Kidney (tissue), 13 donors: ENCODE measurements at regions not wholly inside any gene's neighbourhood (a gene's known extent, or its start where the extent isn't known, plus 50 kb on each side); places are given as distances from the start of the nearest gene placed in this dataset.

ENCODE experiments used
- DNase-seq, 5 donors: peaks; one replicate each; pipeline ENCODE4 v3.0.0-alpha.2; 2013 to 2020
- FAIRE-seq: peaks from 2 replicates; lab custom pipeline; 2012; peaks lifted over from hg19 to GRCh38; lab: Jason Lieb, UNC
- H3K27ac ChIP-seq, 2 donors: one replicate each; pipeline ENCODE4 v1.7.0; 2013; ENCODE audit warnings: low read depth in 2 of 2, low read length in 2 of 2, inconsistent platforms in 1 of 2
- H3K27me3 ChIP-seq: one replicate; pipeline ENCODE4 v1.7.1; 2013; ENCODE audit warnings: low read length, inconsistent platforms; ENCODE audit not compliant: control insufficient read depth, insufficient read depth
- H3K36me3 ChIP-seq, 3 donors: one replicate each; pipeline versions ENCODE4 v1.7.0 to v1.7.1; 2013; ENCODE audit warnings: low read length in 3 of 3, control low read depth in 1 of 3, inconsistent platforms in 1 of 3; ENCODE audit not compliant: insufficient read depth in 3 of 3, control insufficient read depth in 2 of 3
- H3K4me1 ChIP-seq, 3 donors: one replicate each; pipeline versions ENCODE4 v1.7.0 to v1.7.1; 2013; ENCODE audit warnings: low read length in 3 of 3, inconsistent platforms in 1 of 3, low read depth in 1 of 3; ENCODE audit not compliant: control insufficient read depth in 2 of 3, insufficient read depth in 2 of 3
- H3K4me3 ChIP-seq, 3 donors: one replicate each; pipeline versions ENCODE4 v1.7.0 to v1.8.1; 2013; ENCODE audit warnings: low read length in 3 of 3, control low read depth in 1 of 3, inconsistent platforms in 1 of 3
- H3K9ac ChIP-seq, 3 donors: one replicate each; pipeline versions ENCODE4 v1.7.0 to v1.7.1; 2013; ENCODE audit warnings: low read length in 3 of 3, control low read depth in 1 of 3, inconsistent platforms in 1 of 3
- H3K9me3 ChIP-seq, 3 donors: one replicate each; pipeline versions ENCODE4 v1.7.0 to v1.7.1; 2013; ENCODE audit warnings: low read length in 3 of 3, control low read depth in 1 of 3, inconsistent platforms in 1 of 3; ENCODE audit not compliant: control insufficient read depth in 2 of 3, insufficient read depth in 1 of 3
- intact Hi-C: fragments of 100-400 bp; cut with DNase I; formaldehyde crosslinking; loops from one replicate; pipeline ENCODE4 v1.11.1; 2022
- TF ChIP-seq, protein P1 (sequence below): IDR thresholded peaks from 3 replicates; pipeline ENCODE4 v1.5.1; 2012; ENCODE audit warnings: mild to moderate bottlenecking, moderate library complexity, borderline replicate concordance; ENCODE audit not compliant: insufficient read depth; ENCODE audit errors: extremely low read depth
- donor health status: control.
- donor health status: control.
- donor health status: control.
- donor health status: control.
- donor health status: control.
- donor health status: DM: yes; HTN: yes; CAD: no.
- donor health status: Normal renal cell carcinoma (clear cell type).

DNA sequence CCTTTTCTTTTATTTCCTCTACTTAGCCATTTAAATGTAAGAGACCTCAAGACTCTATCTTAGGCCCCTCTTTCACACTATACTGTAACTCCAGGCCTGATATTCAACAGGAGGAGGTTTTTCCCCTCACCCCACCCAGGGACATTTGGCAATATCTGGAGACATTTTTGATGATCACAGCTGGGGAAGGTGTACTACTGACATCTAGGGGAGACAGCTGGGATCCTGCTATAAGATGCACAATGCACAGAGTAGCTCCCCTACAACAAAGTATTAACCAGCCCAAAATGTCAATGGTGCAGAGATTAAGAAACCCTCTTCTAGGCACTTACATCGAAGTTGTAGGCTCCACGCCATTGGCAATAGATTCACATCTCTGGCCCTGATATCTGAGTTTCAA lies 517.5 kb upstream of the UBE2E2 start:
- FAIRE-seq: no peak
- TF ChIP-seq, protein P1, sequence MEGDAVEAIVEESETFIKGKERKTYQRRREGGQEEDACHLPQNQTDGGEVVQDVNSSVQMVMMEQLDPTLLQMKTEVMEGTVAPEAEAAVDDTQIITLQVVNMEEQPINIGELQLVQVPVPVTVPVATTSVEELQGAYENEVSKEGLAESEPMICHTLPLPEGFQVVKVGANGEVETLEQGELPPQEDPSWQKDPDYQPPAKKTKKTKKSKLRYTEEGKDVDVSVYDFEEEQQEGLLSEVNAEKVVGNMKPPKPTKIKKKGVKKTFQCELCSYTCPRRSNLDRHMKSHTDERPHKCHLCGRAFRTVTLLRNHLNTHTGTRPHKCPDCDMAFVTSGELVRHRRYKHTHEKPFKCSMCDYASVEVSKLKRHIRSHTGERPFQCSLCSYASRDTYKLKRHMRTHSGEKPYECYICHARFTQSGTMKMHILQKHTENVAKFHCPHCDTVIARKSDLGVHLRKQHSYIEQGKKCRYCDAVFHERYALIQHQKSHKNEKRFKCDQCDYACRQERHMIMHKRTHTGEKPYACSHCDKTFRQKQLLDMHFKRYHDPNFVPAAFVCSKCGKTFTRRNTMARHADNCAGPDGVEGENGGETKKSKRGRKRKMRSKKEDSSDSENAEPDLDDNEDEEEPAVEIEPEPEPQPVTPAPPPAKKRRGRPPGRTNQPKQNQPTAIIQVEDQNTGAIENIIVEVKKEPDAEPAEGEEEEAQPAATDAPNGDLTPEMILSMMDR: no peak

DNA sequence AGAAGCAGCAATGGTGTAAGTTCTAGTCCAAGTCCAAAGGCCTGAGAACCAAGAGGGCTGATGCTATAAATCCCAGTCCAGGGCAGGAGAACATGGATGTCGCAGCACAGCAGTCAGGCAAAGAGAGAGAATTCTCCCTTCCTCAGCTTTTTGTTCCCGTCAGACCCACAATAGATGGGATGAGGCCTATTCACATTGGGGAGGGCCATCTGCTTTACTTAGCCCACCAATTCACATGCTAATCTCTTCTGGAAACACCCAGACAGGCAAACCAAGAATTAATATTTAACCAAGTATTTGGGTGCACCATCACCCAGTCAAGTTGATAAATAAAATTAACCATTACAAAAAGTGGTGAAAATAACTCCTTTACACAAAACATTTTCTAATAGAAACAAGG lies 511.7 kb upstream of the UBE2E2 start:
- Histone ChIP-seq H3K9me3 (no peaks in the 10 kb centered on the region), H3K4me3 (no peak overlapping the region), H3K27ac (no peak overlapping the region), H3K9ac (no peak overlapping the region), H3K27me3 (no peaks in the 10 kb centered on the region), H3K4me1 (no peaks in the 10 kb centered on the region), H3K36me3 (no peaks in the 10 kb centered on the region)
- FAIRE-seq: no peak
- DNase-seq: no peak
- TF ChIP-seq, protein P1: no peak
- intact Hi-C loops: no loop called here

More for the DNA sequence above, 517.5 kb upstream of the UBE2E2 start:
- H3K27me3 ChIP-seq: no peaks in the 10 kb centered on the region
- H3K4me1 ChIP-seq: no peaks in the 10 kb centered on the region
- no peak for DNase-seq
- intact Hi-C loops: no loop called here
- H3K9ac ChIP-seq: no peak overlapping the region
- no peak overlapping the region for H3K27ac ChIP-seq
- H3K36me3 ChIP-seq: no peaks in the 10 kb centered on the region
- H3K4me3 ChIP-seq: no peak overlapping the region
- no peaks in the 10 kb centered on the region for H3K9me3 ChIP-seq

DNA sequence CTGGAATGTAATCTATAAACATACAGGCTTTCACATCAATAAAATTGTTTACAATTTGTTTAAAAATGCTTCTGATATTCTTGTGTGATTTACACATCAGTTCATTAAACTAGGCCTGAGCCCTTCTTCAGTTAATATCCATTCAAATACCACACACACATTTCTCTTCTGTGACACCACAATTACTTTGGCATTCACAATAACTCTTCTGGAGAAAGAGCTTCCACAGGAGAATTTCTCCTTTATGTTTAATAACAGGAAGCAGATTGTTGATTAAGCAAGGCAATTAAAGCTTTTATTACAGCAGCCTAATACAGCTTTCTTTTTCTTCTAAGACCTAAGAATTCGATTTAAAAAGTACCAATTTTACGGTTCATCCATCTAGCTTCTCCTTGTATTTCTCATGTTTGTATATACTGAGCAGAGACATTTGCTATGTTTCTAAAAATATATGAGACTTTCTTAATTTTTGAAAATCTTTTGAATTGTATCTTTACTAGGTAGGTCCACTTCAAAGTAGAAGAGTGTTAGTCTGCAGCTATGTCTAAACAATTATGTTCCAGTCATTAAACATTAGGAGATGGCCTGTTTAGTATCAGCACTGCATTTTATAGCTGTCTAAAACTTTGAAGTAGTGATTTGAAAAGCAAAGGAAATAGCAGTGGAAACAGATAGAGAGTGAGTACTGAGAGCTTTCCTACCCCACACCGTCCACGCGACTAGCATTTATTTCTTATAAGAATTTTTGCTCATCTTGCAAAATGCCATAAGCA lies 511.1 kb upstream of the UBE2E2 start:
- intact Hi-C loops: no loop called here
- FAIRE-seq: no peak
- Histone ChIP-seq H3K9ac (no peak overlapping the region), H3K27ac (no peak overlapping the region), H3K27me3 (no peaks in the 10 kb centered on the region), H3K36me3 (no peaks in the 10 kb centered on the region), H3K4me3 (no peak overlapping the region), H3K4me1 (no peaks in the 10 kb centered on the region), H3K9me3 (no peaks in the 10 kb centered on the region)
- DNase-seq: peak in 2 of 5 donors; percentile 6 to 13
- TF ChIP-seq, protein P1: no peak
